Panc1 (cell line): ENCODE measurements at regions not wholly inside any gene's neighbourhood (a gene's known extent, or its start where the extent isn't known, plus 50 kb on each side); places are given as distances from the start of the nearest gene placed in this dataset.

ENCODE experiments used
- POLR2AphosphoS5 ChIP-seq: IDR thresholded peaks from 2 replicates; pipeline ENCODE4 v1.6.1; 2012; ENCODE audit warnings: mild to moderate bottlenecking, low read depth, low read length, moderate library complexity
- SIN3A ChIP-seq: IDR thresholded peaks from 2 replicates; pipeline ENCODE4 v1.6.1; 2012; ENCODE audit warnings: low read depth, mild to moderate bottlenecking, low read length, moderate library complexity, borderline replicate concordance; ENCODE audit not compliant: insufficient read depth
- TF ChIP-seq, protein P1 (sequence below): fragments of 450-650 bp; IDR thresholded peaks from 2 replicates; pipeline ENCODE4 v1.5.1; 2017; ENCODE audit warnings: mild to moderate bottlenecking
- TF ChIP-seq, protein P2 (sequence below), 2 experiments: IDR thresholded peaks; 2 replicates each; pipeline ENCODE4 v1.6.1; 2011 to 2012; ENCODE audit warnings: low read depth in 2 of 2, control low read depth in 1 of 2, low read length in 1 of 2, mild to moderate bottlenecking in 1 of 2, moderate library complexity in 1 of 2; ENCODE audit not compliant: insufficient read depth in 1 of 2

DNA sequence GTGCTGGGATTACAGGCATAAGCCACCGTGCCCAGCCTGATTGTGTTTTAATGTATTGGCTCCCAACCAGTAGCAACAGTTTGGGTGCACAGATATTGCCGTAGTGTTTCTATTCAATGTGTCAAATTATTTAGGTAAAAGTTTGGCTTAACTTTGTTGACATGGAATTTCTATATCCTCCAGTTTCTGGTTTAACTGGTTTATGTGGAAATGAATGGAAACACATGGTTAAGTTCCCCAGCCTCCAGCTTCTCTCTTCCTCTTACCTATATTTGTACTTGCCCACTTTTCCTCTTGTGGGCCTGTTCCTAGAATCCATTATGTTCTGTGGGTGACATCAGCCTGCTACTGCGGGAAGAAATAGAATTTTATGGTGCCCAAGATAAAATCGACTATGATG, 53.9 kb upstream of the ESR1 start:
- TF ChIP-seq, protein P1, sequence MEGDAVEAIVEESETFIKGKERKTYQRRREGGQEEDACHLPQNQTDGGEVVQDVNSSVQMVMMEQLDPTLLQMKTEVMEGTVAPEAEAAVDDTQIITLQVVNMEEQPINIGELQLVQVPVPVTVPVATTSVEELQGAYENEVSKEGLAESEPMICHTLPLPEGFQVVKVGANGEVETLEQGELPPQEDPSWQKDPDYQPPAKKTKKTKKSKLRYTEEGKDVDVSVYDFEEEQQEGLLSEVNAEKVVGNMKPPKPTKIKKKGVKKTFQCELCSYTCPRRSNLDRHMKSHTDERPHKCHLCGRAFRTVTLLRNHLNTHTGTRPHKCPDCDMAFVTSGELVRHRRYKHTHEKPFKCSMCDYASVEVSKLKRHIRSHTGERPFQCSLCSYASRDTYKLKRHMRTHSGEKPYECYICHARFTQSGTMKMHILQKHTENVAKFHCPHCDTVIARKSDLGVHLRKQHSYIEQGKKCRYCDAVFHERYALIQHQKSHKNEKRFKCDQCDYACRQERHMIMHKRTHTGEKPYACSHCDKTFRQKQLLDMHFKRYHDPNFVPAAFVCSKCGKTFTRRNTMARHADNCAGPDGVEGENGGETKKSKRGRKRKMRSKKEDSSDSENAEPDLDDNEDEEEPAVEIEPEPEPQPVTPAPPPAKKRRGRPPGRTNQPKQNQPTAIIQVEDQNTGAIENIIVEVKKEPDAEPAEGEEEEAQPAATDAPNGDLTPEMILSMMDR: no peak
- TF ChIP-seq SIN3A: no peak
- TF ChIP-seq, protein P2, sequence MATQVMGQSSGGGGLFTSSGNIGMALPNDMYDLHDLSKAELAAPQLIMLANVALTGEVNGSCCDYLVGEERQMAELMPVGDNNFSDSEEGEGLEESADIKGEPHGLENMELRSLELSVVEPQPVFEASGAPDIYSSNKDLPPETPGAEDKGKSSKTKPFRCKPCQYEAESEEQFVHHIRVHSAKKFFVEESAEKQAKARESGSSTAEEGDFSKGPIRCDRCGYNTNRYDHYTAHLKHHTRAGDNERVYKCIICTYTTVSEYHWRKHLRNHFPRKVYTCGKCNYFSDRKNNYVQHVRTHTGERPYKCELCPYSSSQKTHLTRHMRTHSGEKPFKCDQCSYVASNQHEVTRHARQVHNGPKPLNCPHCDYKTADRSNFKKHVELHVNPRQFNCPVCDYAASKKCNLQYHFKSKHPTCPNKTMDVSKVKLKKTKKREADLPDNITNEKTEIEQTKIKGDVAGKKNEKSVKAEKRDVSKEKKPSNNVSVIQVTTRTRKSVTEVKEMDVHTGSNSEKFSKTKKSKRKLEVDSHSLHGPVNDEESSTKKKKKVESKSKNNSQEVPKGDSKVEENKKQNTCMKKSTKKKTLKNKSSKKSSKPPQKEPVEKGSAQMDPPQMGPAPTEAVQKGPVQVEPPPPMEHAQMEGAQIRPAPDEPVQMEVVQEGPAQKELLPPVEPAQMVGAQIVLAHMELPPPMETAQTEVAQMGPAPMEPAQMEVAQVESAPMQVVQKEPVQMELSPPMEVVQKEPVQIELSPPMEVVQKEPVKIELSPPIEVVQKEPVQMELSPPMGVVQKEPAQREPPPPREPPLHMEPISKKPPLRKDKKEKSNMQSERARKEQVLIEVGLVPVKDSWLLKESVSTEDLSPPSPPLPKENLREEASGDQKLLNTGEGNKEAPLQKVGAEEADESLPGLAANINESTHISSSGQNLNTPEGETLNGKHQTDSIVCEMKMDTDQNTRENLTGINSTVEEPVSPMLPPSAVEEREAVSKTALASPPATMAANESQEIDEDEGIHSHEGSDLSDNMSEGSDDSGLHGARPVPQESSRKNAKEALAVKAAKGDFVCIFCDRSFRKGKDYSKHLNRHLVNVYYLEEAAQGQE (IDR thresholded peaks at IDR 0.05; ENCODE audit: insufficient read depth in 1 of 2, low read depth in 2 of 2, low read length in 1 of 2): no peak
- no peak for TF ChIP-seq POLR2AphosphoS5
